Body of pancreas (tissue), 4 donors: ENCODE measurements at regions not wholly inside any gene's neighbourhood (a gene's known extent, or its start where the extent isn't known, plus 50 kb on each side); places are given as distances from the start of the nearest gene placed in this dataset.

Source experiments
- CTCF ChIP-seq, 7 experiments: fragments of 450-650 bp in 4 of 7; fragments of 200-600 bp in 3 of 7; sonication (generic) in 3 of 7; IDR thresholded peaks; one replicate each; pipeline ENCODE4 v1.5.1; 2016 to 2019; ENCODE audit warnings: antibody characterized with exemption in 7 of 7
- POLR2A ChIP-seq, 3 donors: fragments of 450-650 bp; IDR thresholded peaks; one replicate each; pipeline ENCODE4 v1.6.1; 2016; ENCODE audit warnings: antibody characterized with exemption in 3 of 3, mild to moderate bottlenecking in 2 of 3

- TF ChIP-seq POLR2A (IDR thresholded peaks at IDR 0.05) (no peak), CTCF (IDR thresholded peaks at IDR 0.05) (no peak)
Measured at GRCh38 chr10:129333706-129334105, 133.3 kb upstream of the MGMT start.
